K562 (cell line): ENCODE measurements at regions not wholly inside any gene's neighbourhood (a gene's known extent, or its start where the extent isn't known, plus 50 kb on each side); places are given as distances from the start of the nearest gene placed in this dataset.

Source experiments
- ATAC-seq: fragments of 200-7000 bp; cut with Tn5 transposase; 3 replicates; pipeline ENCODE4 v1.9.1; 2020; ENCODE audit warnings: moderate library complexity
- BruUV-seq: library from RNA; stranded (reverse); fragments of 400-500 nt; replicated peaks from 2 replicates; lab custom pipeline; 2021; lab: Mats Ljungman, UMichigan
- CTCF ChIA-PET: fragments of 300-600 bp; formaldehyde crosslinking; extraction: SDS; loops from one replicate; lab custom pipeline; 2021; ENCODE audit warnings: low intra/inter-chr PET ratio; lab: Yijun Ruan, JAX
- POLR2A ChIA-PET: fragments of 300-600, 350-650 bp; sonication (Branson Sonifier 250); formaldehyde crosslinking; extraction: SDS; loops from one replicate; lab custom pipeline; 2021; ENCODE audit warnings: antibody characterized with exemption, inconsistent platforms; lab: Yijun Ruan, JAX
- DNase-seq, 4 experiments: peaks; one replicate each; pipeline versions ENCODE4 v3.0.0 to v3.0.0-alpha.2; 2011 to 2018; ENCODE audit warnings: low spot score in 3 of 4, mixed read lengths in 3 of 4; ENCODE audit errors: extremely low read depth in 1 of 4
- FAIRE-seq: peaks from 2 replicates; lab custom pipeline; 2011; peaks lifted over from hg19 to GRCh38; lab: Jason Lieb, UNC
- H2AFZ ChIP-seq: 2 replicates; pipeline ENCODE4 v1.6.0; 2011; ENCODE audit warnings: low read depth, low read length, control low read depth, inconsistent platforms
- H3K27ac ChIP-seq: fragments of 200-600 bp; 3 replicates; pipeline ENCODE4 v1.8.0; 2011; ENCODE audit warnings: low read depth, mild to moderate bottlenecking, control low read depth, inconsistent platforms, low read length, moderate library complexity, mixed read lengths; ENCODE audit errors: extremely low read depth
- H3K27me3 ChIP-seq, 2 experiments: fragments of 300-600 bp in 1 of 2; 2 replicates in 1 of 2; 3 replicates in 1 of 2; pipeline versions ENCODE4 v1.6.0 to v1.8.0; 2011; ENCODE audit warnings: inconsistent platforms in 2 of 2, low read length in 2 of 2, mild to moderate bottlenecking in 1 of 2, mixed read lengths in 1 of 2, moderate library complexity in 1 of 2; ENCODE audit not compliant: control insufficient read depth in 2 of 2, insufficient read depth in 2 of 2
- H3K36me3 ChIP-seq: fragments of 300-600 bp; 3 replicates; pipeline ENCODE4 v1.8.0; 2011; ENCODE audit warnings: mild to moderate bottlenecking, low read length, inconsistent platforms; ENCODE audit not compliant: control insufficient read depth, insufficient read depth
- H3K4me1 ChIP-seq, 2 experiments: fragments of 200-600 bp in 1 of 2; replicated peaks in 1 of 2; 2 replicates in 1 of 2; 3 replicates in 1 of 2; pipeline versions ENCODE4 v1.5.1 to v1.8.0; 2011; ENCODE audit warnings: inconsistent platforms in 2 of 2, low read length in 2 of 2, mild to moderate bottlenecking in 1 of 2, mixed read lengths in 1 of 2, moderate library complexity in 1 of 2; ENCODE audit not compliant: control insufficient read depth in 2 of 2, insufficient read depth in 2 of 2
- H3K4me2 ChIP-seq: 2 replicates; pipeline ENCODE4 v1.6.1; 2011; ENCODE audit warnings: low read length, control low read depth, inconsistent platforms, mixed read lengths; ENCODE audit not compliant: insufficient read depth
- H3K4me3 ChIP-seq: fragments of 200-600 bp; sonication (generic), shearing (Covaris generic); 2 replicates; pipeline ENCODE4 v1.5.1; 2016; ENCODE audit warnings: control low read depth, inconsistent platforms
- H3K79me2 ChIP-seq: fragments of 200-600 bp; 3 replicates; pipeline ENCODE4 v1.8.0; 2011; ENCODE audit warnings: low read length, inconsistent platforms; ENCODE audit not compliant: control insufficient read depth, insufficient read depth
- H3K9ac ChIP-seq, 2 experiments: 2 replicates each; pipeline versions ENCODE4 v1.6.0 to v1.6.1; 2011; ENCODE audit warnings: low read depth in 2 of 2, low read length in 2 of 2, control low read depth in 1 of 2, inconsistent platforms in 1 of 2, mild to moderate bottlenecking in 1 of 2, mixed read lengths in 1 of 2; ENCODE audit not compliant: insufficient read depth in 1 of 2
- H3K9me1 ChIP-seq: one replicate; pipeline ENCODE4 v1.6.0; 2011; ENCODE audit warnings: inconsistent platforms, mild to moderate bottlenecking, low read length, moderate library complexity; ENCODE audit not compliant: control insufficient read depth, insufficient read depth
- H3K9me3 ChIP-seq: replicated peaks from 2 replicates; pipeline ENCODE4 v1.5.1; 2011; ENCODE audit warnings: low read depth, low read length, inconsistent platforms; ENCODE audit not compliant: control insufficient read depth, insufficient read depth
- H4K20me1 ChIP-seq: replicated peaks from 2 replicates; pipeline ENCODE4 v1.6.1; 2011; ENCODE audit warnings: low read length, inconsistent platforms, mixed read lengths; ENCODE audit not compliant: control insufficient read depth, insufficient read depth
- CBX3 ChIP-seq, 2 experiments: IDR thresholded peaks; 1 replicate in 1 of 2; 2 replicates in 1 of 2; pipeline ENCODE4 v1.6.1; 2012; ENCODE audit warnings: inconsistent platforms in 2 of 2, low read length in 2 of 2, borderline replicate concordance in 1 of 2, control low read depth in 1 of 2
- CUX1 ChIP-seq: fragments of 200-800 bp; sonication (Bioruptor generic); IDR thresholded peaks from 2 replicates; pipeline ENCODE4 v1.6.1; 2016; ENCODE audit warnings: missing genetic modification characterization, missing compliant biosample characterization
- POLR2A ChIP-seq: fragments of 450-650 bp; conservative IDR thresholded peaks from 2 replicates; pipeline ENCODE4 v1.6.1; 2016
- RBFOX2 ChIP-seq: fragments of 200-400 bp; formaldehyde crosslinking; IDR thresholded peaks from 2 replicates; pipeline ENCODE4 v1.6.1; 2017; ENCODE audit warnings: low read depth, mild to moderate bottlenecking, low read length, moderate library complexity
- RBM15 ChIP-seq: fragments of 200-400 bp; formaldehyde crosslinking; IDR thresholded peaks from 2 replicates; pipeline ENCODE4 v1.6.1; 2018; ENCODE audit warnings: mild to moderate bottlenecking, low read length, moderate library complexity; ENCODE audit not compliant: insufficient read depth
- SMARCA5 ChIP-seq: fragments of 450-650 bp; IDR thresholded peaks from 2 replicates; pipeline ENCODE4 v1.6.1; 2016
- SRSF1 ChIP-seq: fragments of 200-400 bp; formaldehyde crosslinking; IDR thresholded peaks from 2 replicates; pipeline ENCODE4 v1.6.1; 2017; ENCODE audit warnings: mild to moderate bottlenecking, low read depth, low read length, moderate library complexity
- ZNF134 ChIP-seq: fragments of 250-450 bp; sonication (Bioruptor Pico); conservative IDR thresholded peaks from 2 replicates; pipeline ENCODE4 v1.4.0; 2020
- WGBS: fragments of 100-300 bp; shearing (Covaris generic); methylation state at CpG from one replicate; pipeline ENCODE4 v1.1.6; 2016; ENCODE audit warnings: low coverage, mixed read lengths; ENCODE audit not compliant: insufficient coverage; ENCODE audit errors: missing lambda C conversion rate; 5-methylcytosine and 5-hydroxymethylcytosine counted together
- in situ Hi-C: fragments of 300-500 bp; cut with MboI; formaldehyde crosslinking; loops from 4 replicates; pipeline ENCODE4 v1.15.0; 2018; ENCODE audit warnings: inconsistent platforms, mixed read lengths
- intact Hi-C: fragments of 100-400 bp; cut with micrococcal nuclease; formaldehyde crosslinking; loops from 2 replicates; pipeline ENCODE4 v1.14.2; 2022

GRCh38 chr1:98538106-98538505, 123.4 kb upstream of the SNX7 start:
- intact Hi-C loops (no loop called here), in situ Hi-C loops (no loop called here)
- Histone ChIP-seq H3K36me3 (no peaks in the 10 kb centered on the region), H3K27ac (no peak overlapping the region), H3K9ac (no peak overlapping the region), H3K4me3 (no peak overlapping the region)
- POLR2A ChIA-PET: no interaction called here
- TF ChIP-seq SMARCA5 (no peak), POLR2A (no peak), ZNF134 (CRISPR knock-in tag) (no peak), CBX3 (IDR thresholded peaks at IDR 0.05; ENCODE audit: borderline replicate concordance in 1 of 2, low read length in 2 of 2) (no peak), SRSF1 (no peak), CUX1 (CRISPR knock-in tag) (no peak), RBFOX2 (no peak), RBM15 (no peak)
- TF ChIP-seq, all 486 proteins: peak for 0
- DNase-seq: no peak
- H3K4me2 ChIP-seq: no peak overlapping the region
- H2AFZ ChIP-seq: no peak overlapping the region
- H3K9me1 ChIP-seq: no peaks in the 10 kb centered on the region
- no peaks in the 10 kb centered on the region for H4K20me1 ChIP-seq
- CTCF ChIA-PET: no interaction called here
- 4% methylated on average over 3 of the region's 3 CpGs for WGBS
- no TSS peak for BruUV-seq
- no peaks in the 10 kb centered on the region for H3K79me2 ChIP-seq
- H3K27me3 ChIP-seq: no peaks in the 10 kb centered on the region
- no peak for ATAC-seq
- no peaks in the 10 kb centered on the region for H3K9me3 ChIP-seq
- no peaks in the 10 kb centered on the region for H3K4me1 ChIP-seq
- FAIRE-seq: no peak
